SK-N-MC (cell line): ENCODE measurements at regions not wholly inside any gene's neighbourhood (a gene's known extent, or its start where the extent isn't known, plus 50 kb on each side); places are given as distances from the start of the nearest gene placed in this dataset.

Source experiments
- DNase-seq: peaks from one replicate; pipeline ENCODE4 v3.0.0-alpha.2; 2011; ENCODE audit warnings: low read depth, low spot score
- H3K27ac ChIP-seq: fragments of 200-600 bp; sonication (generic); 2 replicates; pipeline ENCODE4 v1.5.1; 2016; ENCODE audit warnings: mixed run types
- H3K36me3 ChIP-seq: fragments of 200-600 bp; sonication (generic); 2 replicates; pipeline ENCODE4 v1.6.1; 2017; ENCODE audit warnings: antibody characterized with exemption, low read length, mixed read lengths; ENCODE audit not compliant: insufficient read depth
- H3K4me3 ChIP-seq: fragments of 200-600 bp; sonication (generic); 2 replicates; pipeline ENCODE4 v1.5.1; 2016
- H3K9ac ChIP-seq: fragments of 200-600 bp; sonication (generic); 2 replicates; pipeline ENCODE4 v1.8.0; 2017; ENCODE audit warnings: mixed run types, mixed read lengths; ENCODE audit not compliant: insufficient read length
- H3K9me3 ChIP-seq: fragments of 200-600 bp; sonication (generic); 2 replicates; pipeline ENCODE4 v1.6.1; 2017; ENCODE audit warnings: low read depth, mild to moderate bottlenecking, antibody characterized with exemption, low read length, moderate library complexity, mixed read lengths
- EZH2 ChIP-seq: fragments of 200-600 bp; sonication (generic); IDR thresholded peaks from one replicate; pipeline ENCODE4 v1.6.1; 2017; ENCODE audit warnings: antibody characterized with exemption
- FOXP2 ChIP-seq: optimal IDR thresholded peaks from 2 replicates; pipeline ENCODE3; 2011; ENCODE audit warnings: mild to moderate bottlenecking, moderate library complexity; ENCODE audit not compliant: insufficient read depth; ENCODE audit errors: extremely low read length, control extremely low read depth
- POLR2AphosphoS5 ChIP-seq: IDR thresholded peaks from 2 replicates; pipeline ENCODE4 v1.6.1; 2012; ENCODE audit warnings: mild to moderate bottlenecking, low read depth, low read length, borderline replicate concordance

- H3K36me3 ChIP-seq = no peaks in the 10 kb centered on the region
- H3K9ac ChIP-seq = no peak overlapping the region
- H3K9me3 ChIP-seq = no peaks in the 10 kb centered on the region
- DNase-seq = no peak
- TF ChIP-seq POLR2AphosphoS5 (no peak), EZH2 (no peak), FOXP2 (no peak)
- H3K27ac ChIP-seq = no peak overlapping the region
- H3K4me3 ChIP-seq = no peak overlapping the region
These were observed 556.1 kb downstream of the SPRY1 start for GRCh38 chr4:123952530-123953274.

- Histone ChIP-seq H3K9ac (no peak overlapping the region), H3K9me3 (no peaks in the 10 kb centered on the region), H3K27ac (no peak overlapping the region), H3K4me3 (no peak overlapping the region), H3K36me3 (no peaks in the 10 kb centered on the region)
- TF ChIP-seq POLR2AphosphoS5 (no peak), EZH2 (no peak), FOXP2 (no peak)
- no peak for DNase-seq
These were observed 557.0 kb downstream of the SPRY1 start for GRCh38 chr4:123953566-123953965.

GRCh38 chr4:123954220-123954619 is 557.6 kb downstream of the SPRY1 start:
- Histone ChIP-seq H3K9me3 (no peaks in the 10 kb centered on the region), H3K9ac (no peak overlapping the region), H3K36me3 (no peaks in the 10 kb centered on the region), H3K4me3 (no peak overlapping the region), H3K27ac (no peak overlapping the region)
- TF ChIP-seq POLR2AphosphoS5 (no peak), EZH2 (no peak), FOXP2 (no peak)
- DNase-seq = no peak

GRCh38 chr4:123955167-123955800 is 558.7 kb downstream of the SPRY1 start:
- H3K9ac ChIP-seq = no peak overlapping the region
- no peak for DNase-seq
- H3K27ac ChIP-seq = no peak overlapping the region
- TF ChIP-seq EZH2 (no peak), POLR2AphosphoS5 (no peak), FOXP2 (no peak)
- H3K36me3 ChIP-seq = no peaks in the 10 kb centered on the region
- no peaks in the 10 kb centered on the region for H3K9me3 ChIP-seq
- H3K4me3 ChIP-seq = no peak overlapping the region

GRCh38 chr4:123956204-123956603 is 559.6 kb downstream of the SPRY1 start:
- Histone ChIP-seq H3K36me3 (no peaks in the 10 kb centered on the region), H3K4me3 (no peak overlapping the region), H3K27ac (no peak overlapping the region), H3K9ac (no peak overlapping the region), H3K9me3 (no peaks in the 10 kb centered on the region)
- TF ChIP-seq EZH2 (no peak), FOXP2 (no peak), POLR2AphosphoS5 (no peak)
- DNase-seq = no peak

GRCh38 chr4:123966990-123967769 is 570.6 kb downstream of the SPRY1 start:
- H3K4me3 ChIP-seq = no peak overlapping the region
- DNase-seq = no peak
- no peak overlapping the region for H3K27ac ChIP-seq
- no peak for TF ChIP-seq EZH2
- no peak for TF ChIP-seq POLR2AphosphoS5
- no peak for TF ChIP-seq FOXP2
- no peaks in the 10 kb centered on the region for H3K36me3 ChIP-seq
- H3K9me3 ChIP-seq = no peaks in the 10 kb centered on the region; the same call in 1 of the 2 replicates
- H3K9ac ChIP-seq = no peak overlapping the region

- no peak for DNase-seq
- Histone ChIP-seq H3K9me3 (no peaks in the 10 kb centered on the region), H3K4me3 (no peak overlapping the region), H3K9ac (no peak overlapping the region), H3K27ac (no peak overlapping the region), H3K36me3 (no peaks in the 10 kb centered on the region)
- TF ChIP-seq FOXP2 (no peak), EZH2 (no peak), POLR2AphosphoS5 (no peak)
These were observed 575.4 kb downstream of the SPRY1 start for GRCh38 chr4:123972031-123972430.
